ENCODE measurements at regions not wholly inside any gene's neighbourhood (a gene's known extent, or its start where the extent isn't known, plus 50 kb on each side); places are given as distances from the start of the nearest gene placed in this dataset.

GRCh38 chr11:121889931-121890330 lies 226.1 kb downstream of the BLID start:
- Histone ChIP-seq H3K9ac (no peak overlapping the region), H3K4me3 (ENCODE audit: low read depth in 2 of 2, low read length in 1 of 2) (no peak overlapping the region), H4K20me1 (ENCODE audit: insufficient read depth) (no peaks in the 10 kb centered on the region), H3K9me3 (no peaks in the 10 kb centered on the region), H3K4me2 (no peak overlapping the region), H2AFZ (ENCODE audit: low read depth) (no peak overlapping the region), H3K36me3 (replicated peaks in 1 of 2; ENCODE audit: control insufficient read depth in 1 of 2, insufficient read depth in 2 of 2, low read length in 1 of 2) (no peaks in the 10 kb centered on the region), H3K9me2 (no peaks in the 10 kb centered on the region), H3K27ac (ENCODE audit: low read depth in 2 of 2, low read length in 1 of 2) (no peak overlapping the region; a peak in 1 of 4 replicates), H3K4me1 (ENCODE audit: control insufficient read depth in 1 of 2, insufficient read depth in 2 of 2, low read depth in 1 of 2, low read length in 1 of 2) (peaks cover 3 to 6% of the 10 kb centered on the region in 2 experiments; a peak in 2 of 4 replicates), H3K79me2 (ENCODE audit: insufficient read depth) (no peaks in the 10 kb centered on the region), H3K27me3 (ENCODE audit: insufficient read depth) (no peaks in the 10 kb centered on the region), H3F3A (replicated peaks; ENCODE audit: insufficient read depth) (no peaks in the 10 kb centered on the region)
- TF ChIP-seq RFX5 (IDR thresholded peaks at IDR 0.05; ENCODE audit: low read length) = no peak
- TF ChIP-seq ZBTB33 (IDR thresholded peaks at IDR 0.05; ENCODE audit: borderline replicate concordance, low read depth) = no peak
- TF ChIP-seq FOSL2 (IDR thresholded peaks at IDR 0.05; ENCODE audit: borderline replicate concordance, low read depth) = 0 out of 2 replicates have a peak, but pooled peaks have one; percentile 1
- WGBS (ENCODE audit: low lambda C conversion rate) = 84% methylated on average over 1 of the region's 1 CpG
- DNase-seq = no peak
- CTCF ChIA-PET = interaction anchor here (1.0 kb wide), 1 partner anchor 11 kb away, joined by 3 read pairs; no protein-coding TSS in a partner anchor
- POLR2A ChIA-PET = no interaction called here

DNA sequence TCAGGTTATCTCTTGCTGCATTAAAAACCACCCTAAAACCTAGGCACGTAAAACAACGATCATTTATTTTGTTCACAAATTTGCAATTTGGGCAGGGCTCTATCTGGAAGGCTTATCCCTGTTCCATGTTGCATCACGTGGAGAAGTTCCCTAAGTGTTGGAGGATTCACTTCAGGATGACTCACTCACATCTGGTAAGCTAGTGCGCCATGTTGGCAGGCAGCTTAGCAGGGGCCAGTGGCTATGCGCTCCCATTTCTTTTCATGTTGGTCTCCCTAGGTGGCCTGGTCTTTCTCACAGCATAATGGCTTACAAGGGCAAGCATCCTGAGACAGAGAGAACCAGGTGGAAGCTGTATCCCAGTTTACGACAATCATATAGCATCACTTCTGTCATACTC lies 226.8 kb downstream of the BLID start:
- Histone ChIP-seq H3K27me3 (ENCODE audit: insufficient read depth) (no peaks in the 10 kb centered on the region), H3K9me2 (no peaks in the 10 kb centered on the region), H3K79me2 (ENCODE audit: insufficient read depth) (no peaks in the 10 kb centered on the region), H3K36me3 (replicated peaks in 1 of 2; ENCODE audit: control insufficient read depth in 1 of 2, insufficient read depth in 2 of 2, low read length in 1 of 2) (no peaks in the 10 kb centered on the region), H3K9me3 (no peaks in the 10 kb centered on the region), H4K20me1 (ENCODE audit: insufficient read depth) (no peaks in the 10 kb centered on the region), H3K4me2 (no peak overlapping the region), H3F3A (replicated peaks; ENCODE audit: insufficient read depth) (no peaks in the 10 kb centered on the region), H3K9ac (no peak overlapping the region), H3K27ac (ENCODE audit: low read depth in 2 of 2, low read length in 1 of 2) (no peak overlapping the region), H3K4me3 (ENCODE audit: low read depth in 2 of 2, low read length in 1 of 2) (no peak overlapping the region), H3K4me1 (ENCODE audit: control insufficient read depth in 1 of 2, insufficient read depth in 2 of 2, low read depth in 1 of 2, low read length in 1 of 2) (peaks cover 0 to 6% of the 10 kb centered on the region in 2 experiments; a peak in 1 of 4 replicates), H2AFZ (ENCODE audit: low read depth) (no peak overlapping the region)
- no peak for TF ChIP-seq FOXJ3 (CRISPR knock-in tag; IDR thresholded peaks at IDR 0.05)
- TF ChIP-seq TCF12 (IDR thresholded peaks at IDR 0.05) = peak; percentile 6; the same call in 1 of the 2 replicates
- POLR2A ChIA-PET = no interaction called here
- no peak for DNase-seq
- CTCF ChIA-PET = interaction anchor here (1.0 kb wide), 1 partner anchor 12 kb away, joined by 3 read pairs; no protein-coding TSS in a partner anchor
- WGBS (ENCODE audit: low lambda C conversion rate) = 88% methylated on average over 6 of the region's 6 CpGs

- 89% methylated on average over 4 of the region's 4 CpGs for WGBS (ENCODE audit: low lambda C conversion rate)
Observed at GRCh38 chr11:121887976-121888557, 227.9 kb downstream of the BLID start.

More at GRCh38 chr11:121887976-121888557, 227.9 kb downstream of the BLID start:
- Histone ChIP-seq H3K27ac (ENCODE audit: low read depth in 2 of 2, low read length in 1 of 2) (no peak overlapping the region), H3K27me3 (ENCODE audit: insufficient read depth) (no peaks in the 10 kb centered on the region), H3K9me3 (no peaks in the 10 kb centered on the region), H2AFZ (ENCODE audit: low read depth) (no peak overlapping the region), H3K79me2 (ENCODE audit: insufficient read depth) (no peaks in the 10 kb centered on the region), H3F3A (replicated peaks; ENCODE audit: insufficient read depth) (no peaks in the 10 kb centered on the region), H3K4me2 (no peak overlapping the region), H3K9me2 (no peaks in the 10 kb centered on the region), H3K9ac (no peak overlapping the region), H3K36me3 (replicated peaks in 1 of 2; ENCODE audit: control insufficient read depth in 1 of 2, insufficient read depth in 2 of 2, low read length in 1 of 2) (no peaks in the 10 kb centered on the region), H3K4me3 (ENCODE audit: low read depth in 2 of 2, low read length in 1 of 2) (no peak overlapping the region), H3K4me1 (ENCODE audit: control insufficient read depth in 1 of 2, insufficient read depth in 2 of 2, low read depth in 1 of 2, low read length in 1 of 2) (peaks cover 0 to 6% of the 10 kb centered on the region in 2 experiments; a peak in 1 of 4 replicates), H4K20me1 (ENCODE audit: insufficient read depth) (no peaks in the 10 kb centered on the region)
- TF ChIP-seq REST (IDR thresholded peaks at IDR 0.05; ENCODE audit: low read depth, low read length) (no peak), CTCF (IDR thresholded peaks at IDR 0.05) (no peak)
- ChIA-PET POLR2A (no interaction called here), CTCF (no interaction called here)
- DNase-seq = no peak
